ENCODE measurements at regions not wholly inside any gene's neighbourhood (a gene's known extent, or its start where the extent isn't known, plus 50 kb on each side); places are given as distances from the start of the nearest gene placed in this dataset.

GRCh38 chr11:10990637-10991193 lies 132.9 kb upstream of the ZBED5 start:
- DNase-seq = no peak
- no peaks in the 10 kb centered on the region for H3K4me1 ChIP-seq
- H3K4me3 ChIP-seq = no peak overlapping the region
- intact Hi-C loops (cut with DNase I; ENCODE audit: low total_unique reads) = no loop called here
- no peaks in the 10 kb centered on the region for H3K27me3 ChIP-seq
- no peak overlapping the region for H3K27ac ChIP-seq
- no peaks in the 10 kb centered on the region for H3K36me3 ChIP-seq
- H3K9me3 ChIP-seq = no peaks in the 10 kb centered on the region
- TF ChIP-seq CTCF (IDR thresholded peaks at IDR 0.05) (no peak), EP300 (IDR thresholded peaks at IDR 0.05) (no peak), POLR2A (IDR thresholded peaks at IDR 0.05) (no peak), POLR2AphosphoS5 (IDR thresholded peaks at IDR 0.05) (no peak)
- 52 to 80% (median 77%) methylated on average over 3 of the region's 3 CpGs for WGBS, 5 donors

GRCh38 chr11:10990160-10990559 lies 132.3 kb upstream of the ZBED5 start:
- H3K4me3 ChIP-seq = no peak overlapping the region
- 65 to 76% (median 72%) methylated on average over 4 of the region's 4 CpGs for WGBS, 5 donors
- H3K27ac ChIP-seq = no peak overlapping the region
- H3K36me3 ChIP-seq = no peaks in the 10 kb centered on the region
- intact Hi-C loops (cut with DNase I; ENCODE audit: low total_unique reads) = no loop called here
- TF ChIP-seq POLR2A (IDR thresholded peaks at IDR 0.05) = no peak
- no peak for TF ChIP-seq POLR2AphosphoS5 (IDR thresholded peaks at IDR 0.05)
- TF ChIP-seq EP300 (IDR thresholded peaks at IDR 0.05) = no peak
- TF ChIP-seq CTCF (IDR thresholded peaks at IDR 0.05) = no peak
- no peaks in the 10 kb centered on the region for H3K27me3 ChIP-seq
- H3K9me3 ChIP-seq = no peaks in the 10 kb centered on the region
- H3K4me1 ChIP-seq = no peaks in the 10 kb centered on the region
- DNase-seq = no peak

GRCh38 chr11:10986006-10986405 lies 128.2 kb upstream of the ZBED5 start:
- H3K27me3 ChIP-seq = no peaks in the 10 kb centered on the region
- intact Hi-C loops (cut with DNase I; ENCODE audit: low total_unique reads) = no loop called here
- no peaks in the 10 kb centered on the region for H3K36me3 ChIP-seq
- no peak for DNase-seq
- no peak overlapping the region for H3K4me3 ChIP-seq
- no peak overlapping the region for H3K27ac ChIP-seq
- H3K4me1 ChIP-seq = no peaks in the 10 kb centered on the region
- H3K9me3 ChIP-seq = no peaks in the 10 kb centered on the region
- 65 to 85% (median 75%) methylated on average over 2 of the region's 2 CpGs for whole genome bisulfite sequencing, 5 donors
- TF ChIP-seq CTCF (IDR thresholded peaks at IDR 0.05) (no peak), EP300 (IDR thresholded peaks at IDR 0.05) (no peak), POLR2AphosphoS5 (IDR thresholded peaks at IDR 0.05) (no peak), POLR2A (IDR thresholded peaks at IDR 0.05) (no peak)

GRCh38 chr11:10984742-10985141 lies 126.9 kb upstream of the ZBED5 start:
- H3K36me3 ChIP-seq = no peaks in the 10 kb centered on the region
- no peak overlapping the region for H3K27ac ChIP-seq
- no peaks in the 10 kb centered on the region for H3K4me1 ChIP-seq
- intact Hi-C loops (cut with DNase I; ENCODE audit: low total_unique reads) = no loop called here
- no peaks in the 10 kb centered on the region for H3K27me3 ChIP-seq
- H3K4me3 ChIP-seq = no peak overlapping the region
- 84 to 94% (median 87%) methylated on average over 5 of the region's 5 CpGs for WGBS, 5 donors
- TF ChIP-seq POLR2AphosphoS5 (IDR thresholded peaks at IDR 0.05) (no peak), EP300 (IDR thresholded peaks at IDR 0.05) (no peak), CTCF (IDR thresholded peaks at IDR 0.05) (no peak), POLR2A (IDR thresholded peaks at IDR 0.05) (no peak)
- DNase-seq = no peak
- H3K9me3 ChIP-seq = no peaks in the 10 kb centered on the region

Measured in stomach (tissue), 8 donors.